Ovary (tissue), 7 donors: ENCODE measurements at regions not wholly inside any gene's neighbourhood (a gene's known extent, or its start where the extent isn't known, plus 50 kb on each side); places are given as distances from the start of the nearest gene placed in this dataset.

Experiments used
- DNase-seq, 5 donors: peaks; one replicate each; pipeline ENCODE4 v3.0.0-alpha.2; 2019 to 2020
- H3K27ac ChIP-seq, 2 donors: fragments of 200-600 bp; one replicate each; pipeline versions ENCODE4 v1.5.1 to v1.8.0; 2019 to 2022
- H3K27me3 ChIP-seq: fragments of 200-600 bp; one replicate; pipeline ENCODE4 v1.8.0; 2022
- H3K36me3 ChIP-seq: fragments of 200-600 bp; sonication (generic); one replicate; pipeline ENCODE4 v1.5.1; 2019
- H3K4me1 ChIP-seq: one replicate; pipeline ENCODE4 v1.8.1; 2013; ENCODE audit warnings: mild to moderate bottlenecking, moderate library complexity; ENCODE audit not compliant: insufficient read depth
- H3K4me3 ChIP-seq: fragments of 200-600 bp; sonication (generic); one replicate; pipeline ENCODE4 v1.5.1; 2017
- H3K9me3 ChIP-seq, 2 donors: fragments of 200-600 bp in 1 of 2; sonication (generic) in 1 of 2; one replicate each; pipeline versions ENCODE4 v1.5.1 to v1.8.1; 2013 to 2019; ENCODE audit warnings: mild to moderate bottlenecking in 1 of 2, moderate library complexity in 1 of 2
- CTCF ChIP-seq, 3 donors: fragments of 450-650 bp in 2 of 3; fragments of 200-600 bp in 1 of 3; IDR thresholded peaks; one replicate each; pipeline versions ENCODE4 v1.5.1 to v1.8.0; 2016 to 2022; ENCODE audit warnings: antibody characterized with exemption in 3 of 3, mild to moderate bottlenecking in 1 of 3
- EP300 ChIP-seq: sonication (generic); formaldehyde crosslinking; IDR thresholded peaks from one replicate; pipeline ENCODE4 v1.6.1; 2017; ENCODE audit warnings: antibody characterized with exemption
- POLR2A ChIP-seq: fragments of 450-650 bp; IDR thresholded peaks from one replicate; pipeline ENCODE4 v1.6.1; 2017; ENCODE audit warnings: antibody characterized with exemption, mild to moderate bottlenecking, moderate library complexity
- WGBS, 3 donors: extraction: QIAGEN DNeasy Blood & Tissue Kit in 1 of 3; methylation state at CpG; one replicate each; pipeline versions ENCODE4 v1.1.5 to v1.1.7; 2013 to 2017; 5-methylcytosine and 5-hydroxymethylcytosine counted together
- intact Hi-C, 4 donors: fragments of 100-400 bp; cut with DNase I; formaldehyde crosslinking; loops; one replicate each; pipeline versions ENCODE4 v1.11.0 to v1.15.1; 2022 to 2023
- donor health status: DM: no; HTN: no; CAD: no; lungs with moderate emphysema.
- donor health status: DM: no; HTN: no; CAD: no.
- donor health status: Bipolar disorder and iron deficiency.
- donor health status: DM: no; HTN: no; CAD: no.
- donor health status: DM: yes; HTN: yes; CAD: no.

GRCh38 chr5:106314221-106314824 is 1356.4 kb downstream of the EFNA5 start:
- 32 to 50% (median 36%) methylated on average over 2 of the region's 2 CpGs for WGBS, 3 donors

GRCh38 chr5:106312360-106312759 is 1358.4 kb downstream of the EFNA5 start:
- Histone ChIP-seq H3K9me3 (no peaks in the 10 kb centered on the region), H3K4me1 (peaks cover 1% of the 10 kb centered on the region), H3K27me3 (no peaks in the 10 kb centered on the region), H3K36me3 (no peaks in the 10 kb centered on the region), H3K27ac (no peak overlapping the region), H3K4me3 (no peak overlapping the region)
- no peak for DNase-seq
- TF ChIP-seq POLR2A (no peak), EP300 (no peak), CTCF (IDR thresholded peaks at IDR 0.05) (no peak)
- intact Hi-C loops = no loop called here

More at GRCh38 chr5:106314221-106314824, 1356.4 kb downstream of the EFNA5 start:
- H3K36me3 ChIP-seq = no peaks in the 10 kb centered on the region
- H3K4me3 ChIP-seq = no peak overlapping the region
- TF ChIP-seq EP300 = no peak
- no peak for TF ChIP-seq POLR2A
- TF ChIP-seq CTCF (IDR thresholded peaks at IDR 0.05) = no peak
- DNase-seq = no peak
- no peaks in the 10 kb centered on the region for H3K9me3 ChIP-seq
- H3K27ac ChIP-seq = no peak overlapping the region
- H3K27me3 ChIP-seq = no peaks in the 10 kb centered on the region
- peaks cover 1% of the 10 kb centered on the region for H3K4me1 ChIP-seq
- intact Hi-C loops = no loop called here

GRCh38 chr5:106311230-106311915 is 1359.4 kb downstream of the EFNA5 start:
- peaks cover 1% of the 10 kb centered on the region for H3K4me1 ChIP-seq
- no peaks in the 10 kb centered on the region for H3K36me3 ChIP-seq
- no peaks in the 10 kb centered on the region for H3K9me3 ChIP-seq
- H3K4me3 ChIP-seq = no peak overlapping the region
- DNase-seq = peak in 4 of 5 donors; percentile 9 to 24 (median 17)
- 41 to 43% (median 42%) methylated on average over 2 of the region's 2 CpGs for WGBS, 3 donors
- intact Hi-C loops = no loop called here
- TF ChIP-seq POLR2A = no peak
- no peak for TF ChIP-seq EP300
- no peak for TF ChIP-seq CTCF (IDR thresholded peaks at IDR 0.05)
- no peak overlapping the region for H3K27ac ChIP-seq
- no peaks in the 10 kb centered on the region for H3K27me3 ChIP-seq

- H3K36me3 ChIP-seq = no peaks in the 10 kb centered on the region
- no peak overlapping the region for H3K27ac ChIP-seq
- WGBS, 3 donors = 82 to 89% (median 88%) methylated on average over 5 of the region's 5 CpGs
These were observed 1363.5 kb downstream of the EFNA5 start for GRCh38 chr5:106307265-106307664.

More at GRCh38 chr5:106307265-106307664, 1363.5 kb downstream of the EFNA5 start:
- DNase-seq = no peak
- no peaks in the 10 kb centered on the region for H3K27me3 ChIP-seq
- TF ChIP-seq CTCF (IDR thresholded peaks at IDR 0.05) (no peak), EP300 (no peak), POLR2A (no peak)
- intact Hi-C loops = no loop called here
- peaks cover 1% of the 10 kb centered on the region for H3K4me1 ChIP-seq
- H3K4me3 ChIP-seq = no peak overlapping the region
- H3K9me3 ChIP-seq = no peaks in the 10 kb centered on the region
